ENCODE measurements at regions not wholly inside any gene's neighbourhood (a gene's known extent, or its start where the extent isn't known, plus 50 kb on each side); places are given as distances from the start of the nearest gene placed in this dataset.

DNA sequence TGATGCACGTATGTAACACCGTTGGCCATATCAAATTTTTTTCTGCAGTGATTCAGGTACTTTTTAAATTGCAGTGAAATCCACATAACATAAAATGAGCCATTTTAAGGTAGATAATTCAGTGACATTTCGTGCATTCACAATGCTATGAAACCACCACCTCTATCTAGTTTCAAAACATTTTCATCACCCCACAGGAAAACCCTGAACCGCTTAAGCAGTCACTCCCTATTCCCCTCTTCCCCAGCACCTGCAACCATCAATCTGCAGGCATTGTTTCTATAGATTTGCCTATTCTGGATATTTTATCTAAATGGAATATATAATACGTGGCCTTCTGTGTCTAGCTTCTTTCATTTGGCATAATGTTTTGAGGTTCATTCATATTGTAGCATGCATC, 79.2 kb downstream of the BOD1 start:
- TF ChIP-seq CTCF (IDR thresholded peaks at IDR 0.05) (no peak), POLR2A (IDR thresholded peaks at IDR 0.05) (no peak), POLR2AphosphoS5 (IDR thresholded peaks at IDR 0.05) (no peak)

All from stomach (tissue), 4 donors.